KMS-11 (cell line): ENCODE measurements at regions not wholly inside any gene's neighbourhood (a gene's known extent, or its start where the extent isn't known, plus 50 kb on each side); places are given as distances from the start of the nearest gene placed in this dataset.

ENCODE experiments used
- H2AFZ ChIP-seq: fragments of 200-600 bp; sonication (generic); 2 replicates; pipeline ENCODE4 v1.6.1; 2016; ENCODE audit warnings: antibody characterized with exemption, mixed run types, low read depth
- H3K27ac ChIP-seq: fragments of 200-600 bp; sonication (generic); 2 replicates; pipeline ENCODE4 v1.6.1; 2016; ENCODE audit warnings: mild to moderate bottlenecking, mixed run types
- H3K27me3 ChIP-seq: fragments of 200-600 bp; sonication (generic); 2 replicates; pipeline ENCODE4 v1.6.1; 2017; ENCODE audit warnings: mild to moderate bottlenecking, low read depth, mixed run types, moderate library complexity; ENCODE audit not compliant: insufficient read depth
- H3K36me3 ChIP-seq: fragments of 200-600 bp; sonication (generic); 2 replicates; pipeline ENCODE4 v1.6.1; 2017; ENCODE audit warnings: mild to moderate bottlenecking, mixed run types; ENCODE audit not compliant: insufficient read depth
- H3K4me1 ChIP-seq: fragments of 200-600 bp; sonication (generic); 2 replicates; pipeline ENCODE4 v1.6.1; 2016; ENCODE audit warnings: mild to moderate bottlenecking, low read depth, mixed run types; ENCODE audit not compliant: poor library complexity, severe bottlenecking
- H3K4me2 ChIP-seq: fragments of 200-600 bp; sonication (generic); 2 replicates; pipeline ENCODE4 v1.7.0; 2016; ENCODE audit warnings: mild to moderate bottlenecking, mixed run types
- H3K4me3 ChIP-seq: fragments of 200-600 bp; sonication (generic); IDR thresholded peaks from 2 replicates; pipeline ENCODE4 v1.6.1; 2017; ENCODE audit warnings: low read depth, low read length, mixed read lengths; ENCODE audit not compliant: insufficient read depth
- H3K79me2 ChIP-seq: fragments of 200-600 bp; sonication (generic); 2 replicates; pipeline ENCODE4 v1.6.1; 2016; ENCODE audit warnings: low read depth, mixed run types; ENCODE audit not compliant: insufficient read depth
- H3K9ac ChIP-seq: fragments of 200-600 bp; sonication (generic); 2 replicates; pipeline ENCODE4 v1.6.1; 2016; ENCODE audit warnings: mild to moderate bottlenecking, mixed run types
- H4K20me1 ChIP-seq: fragments of 200-600 bp; sonication (generic); 2 replicates; pipeline ENCODE4 v1.6.1; 2016; ENCODE audit warnings: mild to moderate bottlenecking, mixed run types; ENCODE audit not compliant: insufficient read depth
- TF ChIP-seq, protein P1 (sequence below): fragments of 200-600 bp; sonication (generic); conservative IDR thresholded peaks from 2 replicates; pipeline ENCODE4 v1.6.1; 2017; ENCODE audit warnings: low read depth, mild to moderate bottlenecking, antibody characterized with exemption, low read length, moderate library complexity, mixed read lengths

DNA sequence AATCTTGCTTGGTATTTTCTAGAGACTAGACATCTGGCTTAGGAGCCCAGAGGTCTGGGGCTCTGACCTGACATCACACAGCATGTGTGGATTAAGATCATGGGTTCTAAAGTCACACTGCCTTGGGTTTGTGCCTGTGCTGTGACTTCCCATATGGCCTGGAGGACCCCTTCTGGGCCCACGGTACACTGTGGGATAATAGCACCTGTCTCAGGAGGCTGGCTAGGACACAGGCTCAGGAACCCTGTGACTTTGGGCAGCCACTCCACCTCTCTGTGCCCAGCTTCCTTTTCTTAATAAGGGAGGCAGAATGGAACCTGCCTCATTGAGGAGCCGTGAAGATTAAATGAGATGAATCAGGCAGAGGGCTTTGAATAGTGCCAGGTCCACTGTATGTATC lies 99.2 kb upstream of the B3GAT1 start:
- H3K36me3 ChIP-seq: no peaks in the 10 kb centered on the region
- H3K4me3 ChIP-seq: no peak overlapping the region
- TF ChIP-seq, protein P1, sequence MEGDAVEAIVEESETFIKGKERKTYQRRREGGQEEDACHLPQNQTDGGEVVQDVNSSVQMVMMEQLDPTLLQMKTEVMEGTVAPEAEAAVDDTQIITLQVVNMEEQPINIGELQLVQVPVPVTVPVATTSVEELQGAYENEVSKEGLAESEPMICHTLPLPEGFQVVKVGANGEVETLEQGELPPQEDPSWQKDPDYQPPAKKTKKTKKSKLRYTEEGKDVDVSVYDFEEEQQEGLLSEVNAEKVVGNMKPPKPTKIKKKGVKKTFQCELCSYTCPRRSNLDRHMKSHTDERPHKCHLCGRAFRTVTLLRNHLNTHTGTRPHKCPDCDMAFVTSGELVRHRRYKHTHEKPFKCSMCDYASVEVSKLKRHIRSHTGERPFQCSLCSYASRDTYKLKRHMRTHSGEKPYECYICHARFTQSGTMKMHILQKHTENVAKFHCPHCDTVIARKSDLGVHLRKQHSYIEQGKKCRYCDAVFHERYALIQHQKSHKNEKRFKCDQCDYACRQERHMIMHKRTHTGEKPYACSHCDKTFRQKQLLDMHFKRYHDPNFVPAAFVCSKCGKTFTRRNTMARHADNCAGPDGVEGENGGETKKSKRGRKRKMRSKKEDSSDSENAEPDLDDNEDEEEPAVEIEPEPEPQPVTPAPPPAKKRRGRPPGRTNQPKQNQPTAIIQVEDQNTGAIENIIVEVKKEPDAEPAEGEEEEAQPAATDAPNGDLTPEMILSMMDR: no peak
- no peak overlapping the region for H3K9ac ChIP-seq
- H2AFZ ChIP-seq: no peak overlapping the region
- no peaks in the 10 kb centered on the region for H4K20me1 ChIP-seq
- no peaks in the 10 kb centered on the region for H3K79me2 ChIP-seq
- no peaks in the 10 kb centered on the region for H3K27me3 ChIP-seq
- H3K4me2 ChIP-seq: no peak overlapping the region
- no peaks in the 10 kb centered on the region for H3K4me1 ChIP-seq
- no peak overlapping the region for H3K27ac ChIP-seq

DNA sequence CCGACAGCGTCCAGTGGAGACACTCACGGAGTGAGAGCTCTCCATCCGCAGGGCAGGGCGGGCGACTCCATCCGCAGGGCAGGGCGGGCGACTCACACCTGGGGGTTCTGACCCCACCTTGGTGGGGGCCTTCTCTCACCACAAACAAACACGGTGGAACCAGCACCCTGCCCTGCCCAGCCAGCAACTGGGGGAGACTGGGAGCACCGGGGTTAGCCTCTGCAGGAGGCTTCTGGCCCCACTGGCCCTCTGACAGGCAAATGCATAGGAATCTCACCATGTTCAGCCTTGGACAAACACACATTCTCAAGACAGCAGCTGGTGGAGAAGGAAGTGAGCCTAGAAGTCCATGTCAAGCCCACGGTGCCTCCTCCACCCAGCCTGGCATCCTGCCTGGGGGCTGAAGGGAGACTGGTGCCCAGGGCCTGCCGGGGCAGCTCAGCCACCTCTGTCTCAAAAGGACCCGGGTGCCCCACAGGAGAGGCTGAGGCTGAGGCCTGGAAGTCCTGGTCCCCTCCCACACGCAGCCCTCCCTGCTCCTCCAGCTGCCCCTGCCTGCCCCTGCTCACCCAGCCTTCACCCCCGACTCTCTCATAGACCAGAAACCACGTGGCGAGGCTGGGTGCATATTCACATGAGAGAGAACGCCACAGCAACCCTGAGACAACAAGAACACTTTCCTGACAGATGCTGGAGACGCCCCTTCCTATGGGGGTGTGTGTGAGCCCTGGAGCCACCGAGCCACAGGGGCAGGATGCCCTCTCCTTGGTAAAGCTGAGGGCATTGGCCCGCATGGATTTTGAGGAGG lies 98.4 kb upstream of the B3GAT1 start:
- H3K4me3 ChIP-seq: no peak overlapping the region
- no peaks in the 10 kb centered on the region for H3K27me3 ChIP-seq
- H3K79me2 ChIP-seq: no peaks in the 10 kb centered on the region
- no peaks in the 10 kb centered on the region for H3K4me1 ChIP-seq
- H4K20me1 ChIP-seq: no peaks in the 10 kb centered on the region
- TF ChIP-seq, protein P1: no peak
- no peak overlapping the region for H3K27ac ChIP-seq
- no peak overlapping the region for H3K4me2 ChIP-seq
- H2AFZ ChIP-seq: no peak overlapping the region
- no peak overlapping the region for H3K9ac ChIP-seq
- H3K36me3 ChIP-seq: no peaks in the 10 kb centered on the region

DNA sequence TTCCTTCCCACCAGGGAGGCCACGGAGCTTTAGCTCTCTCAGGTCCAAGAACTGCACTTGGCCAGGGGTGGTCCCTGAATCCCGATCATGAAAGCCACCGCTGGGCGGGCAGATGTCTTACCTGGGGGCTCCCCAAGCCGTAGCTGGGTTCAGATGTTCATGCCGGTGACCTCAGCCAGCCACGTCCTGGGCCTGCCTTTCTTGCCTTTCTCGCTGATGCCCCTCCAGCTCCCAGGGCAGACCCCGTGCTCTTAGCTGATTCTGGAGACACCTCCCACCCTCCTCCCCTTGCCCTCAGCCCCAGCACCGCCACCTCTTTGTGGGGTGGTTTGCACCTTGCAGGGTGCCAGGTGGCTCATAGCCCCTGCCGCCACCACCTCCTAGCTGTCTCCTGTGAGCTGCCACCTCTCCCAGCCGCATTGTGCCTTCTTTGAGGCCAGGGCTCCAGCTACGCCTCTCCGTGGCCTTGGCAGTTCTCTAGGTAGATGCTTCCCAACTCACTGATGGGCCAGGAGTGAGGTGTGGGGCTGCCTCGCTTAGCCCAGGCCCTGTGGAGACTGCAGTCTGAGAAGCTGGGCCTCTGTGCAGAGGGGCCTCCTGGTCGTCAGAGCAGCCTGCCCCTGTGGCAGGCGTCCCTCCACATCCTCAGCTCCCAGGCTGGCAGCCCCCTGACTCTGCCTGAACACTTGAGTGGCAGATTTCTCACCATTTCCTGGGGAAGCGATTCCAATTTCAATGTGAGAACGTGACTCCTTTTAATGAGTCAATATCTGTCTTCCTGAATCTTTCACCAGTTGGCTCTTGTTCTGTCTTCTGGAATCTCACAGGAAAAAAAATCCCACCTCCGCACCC lies 97.6 kb upstream of the B3GAT1 start:
- Histone ChIP-seq H3K4me3 (no peak overlapping the region), H3K27ac (no peak overlapping the region), H3K36me3 (no peaks in the 10 kb centered on the region), H3K9ac (no peak overlapping the region), H2AFZ (no peak overlapping the region), H3K79me2 (no peaks in the 10 kb centered on the region), H4K20me1 (no peaks in the 10 kb centered on the region), H3K4me2 (no peak overlapping the region), H3K4me1 (no peaks in the 10 kb centered on the region), H3K27me3 (no peaks in the 10 kb centered on the region)
- TF ChIP-seq, protein P1: no peak

DNA sequence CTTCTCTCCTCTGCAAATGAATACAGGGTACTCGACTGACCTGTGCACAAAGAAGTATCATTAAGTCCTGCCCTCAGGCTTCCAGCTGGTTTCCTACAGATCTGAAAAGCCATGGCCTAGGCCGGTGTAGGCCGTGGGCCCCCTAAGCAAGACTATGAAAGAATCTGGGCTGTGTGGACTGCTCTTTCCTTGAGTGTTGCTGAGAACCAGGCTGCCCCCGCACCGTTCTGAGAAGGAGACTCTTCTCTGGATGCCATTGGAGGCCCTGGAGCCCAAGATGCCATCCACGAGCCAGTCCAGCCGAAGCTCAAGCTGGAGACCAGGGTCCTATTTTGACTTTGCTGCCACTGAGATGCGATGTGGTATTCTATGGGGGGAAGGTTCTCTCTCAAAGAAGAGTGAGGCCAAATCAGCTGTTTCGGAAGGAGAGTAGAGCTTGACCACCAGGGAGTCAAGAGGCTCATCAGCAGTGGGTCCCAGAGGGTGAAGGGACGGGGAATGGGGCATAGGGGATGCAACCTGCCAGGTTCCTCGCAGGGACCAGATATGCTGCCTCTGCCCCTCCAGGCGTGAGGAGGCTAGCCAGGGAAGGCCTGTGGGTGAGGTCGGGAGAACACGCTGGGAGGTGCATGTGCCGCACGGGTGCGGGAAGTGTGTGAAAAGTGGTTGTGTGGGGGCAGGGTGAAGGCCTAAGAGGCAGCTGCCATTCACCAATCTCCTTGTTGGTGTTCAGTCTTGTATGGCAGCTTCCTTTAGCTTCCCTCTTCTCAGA lies 96.4 kb upstream of the B3GAT1 start:
- Histone ChIP-seq H4K20me1 (no peaks in the 10 kb centered on the region), H3K27ac (no peak overlapping the region), H3K79me2 (no peaks in the 10 kb centered on the region), H3K27me3 (no peaks in the 10 kb centered on the region), H2AFZ (no peak overlapping the region), H3K36me3 (no peaks in the 10 kb centered on the region), H3K4me3 (no peak overlapping the region), H3K4me2 (no peak overlapping the region), H3K4me1 (no peaks in the 10 kb centered on the region), H3K9ac (no peak overlapping the region)
- TF ChIP-seq, protein P1: no peak
